SH-SY5Y (cell line): ENCODE measurements at regions not wholly inside any gene's neighbourhood (a gene's known extent, or its start where the extent isn't known, plus 50 kb on each side); places are given as distances from the start of the nearest gene placed in this dataset.

Experiments used
- GATA2 ChIP-seq: IDR thresholded peaks from 2 replicates; pipeline ENCODE4 v1.6.1; 2011; ENCODE audit warnings: mild to moderate bottlenecking, low read depth, low read length
- GATA3 ChIP-seq: IDR thresholded peaks from 2 replicates; pipeline ENCODE4 v1.6.1; 2011; ENCODE audit warnings: low read depth, mild to moderate bottlenecking, low read length, moderate library complexity

DNA sequence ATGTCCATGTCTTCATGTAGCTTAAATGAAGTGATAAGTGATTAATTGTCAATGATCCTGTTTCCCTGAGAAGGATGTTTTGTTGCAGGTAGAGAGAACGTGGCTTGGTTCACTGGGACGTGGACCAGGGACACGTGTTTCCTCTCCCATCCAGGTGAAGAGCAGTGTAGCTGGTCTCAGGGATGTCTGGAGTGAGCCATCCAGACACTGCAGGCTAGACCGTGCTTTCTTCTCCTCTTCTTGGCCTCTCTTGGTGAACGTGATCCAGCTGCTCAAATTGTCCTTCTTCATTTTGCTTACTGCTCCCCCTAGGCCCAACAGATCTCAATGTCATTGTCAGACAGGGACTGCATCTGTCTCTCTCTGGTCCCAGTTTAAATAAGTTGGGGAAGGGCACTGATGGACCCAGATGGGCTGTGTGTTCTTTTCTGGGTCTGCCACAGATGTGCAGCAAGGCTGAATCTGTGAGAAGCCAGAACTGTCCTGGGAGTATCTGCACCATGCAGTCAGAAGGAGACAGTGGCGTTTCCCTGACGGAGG, 263.8 kb downstream of the CYRIA start:
- no peak for TF ChIP-seq GATA3
- no peak for TF ChIP-seq GATA2
